GM12865 (cell line): ENCODE measurements at regions not wholly inside any gene's neighbourhood (a gene's known extent, or its start where the extent isn't known, plus 50 kb on each side); places are given as distances from the start of the nearest gene placed in this dataset.

Experiments used
- DNase-seq: peaks from one replicate; pipeline ENCODE4 v3.0.0; 2010; ENCODE audit warnings: low read depth
- H3K4me3 ChIP-seq: 2 replicates; pipeline ENCODE4 v1.5.1; 2011; ENCODE audit warnings: mild to moderate bottlenecking, low read depth, low read length, control low read depth
- CTCF ChIP-seq: IDR thresholded peaks from 2 replicates; pipeline ENCODE4 v1.5.1; 2011; ENCODE audit warnings: low read length, control low read depth, low read depth, inconsistent platforms; ENCODE audit not compliant: insufficient read depth; ENCODE audit errors: missing control alignments

- no peak overlapping the region for H3K4me3 ChIP-seq
- DNase-seq, result no peak
- TF ChIP-seq CTCF, result no peak
Observed at GRCh38 chr4:36870121-36870520, 374.4 kb upstream of the NWD2 start.

GRCh38 chr4:36872679-36873078 is 371.9 kb upstream of the NWD2 start:
- H3K4me3 ChIP-seq, result no peak overlapping the region
- no peak for TF ChIP-seq CTCF
- no peak for DNase-seq

GRCh38 chr4:36884151-36884550 is 360.4 kb upstream of the NWD2 start:
- no peak for TF ChIP-seq CTCF
- DNase-seq, result peak; percentile 21
- H3K4me3 ChIP-seq, result no peak overlapping the region

- no peak for TF ChIP-seq CTCF
- no peak overlapping the region for H3K4me3 ChIP-seq
- no peak for DNase-seq
Observed at GRCh38 chr4:36891971-36892370, 352.6 kb upstream of the NWD2 start.

- no peak for DNase-seq
- no peak overlapping the region for H3K4me3 ChIP-seq
- no peak for TF ChIP-seq CTCF
Observed at GRCh38 chr4:36900446-36900987, 344.0 kb upstream of the NWD2 start.

- H3K4me3 ChIP-seq, result no peak overlapping the region
- no peak for DNase-seq
- TF ChIP-seq CTCF, result no peak
Observed at GRCh38 chr4:36904823-36905222, 339.7 kb upstream of the NWD2 start.

GRCh38 chr4:36914106-36914505 is 330.4 kb upstream of the NWD2 start:
- DNase-seq, result no peak
- H3K4me3 ChIP-seq, result no peak overlapping the region
- no peak for TF ChIP-seq CTCF
